SK-N-SH treated with all-trans-retinoic acid at 6 μM for 48 hours (cell line): ENCODE measurements at regions not wholly inside any gene's neighbourhood (a gene's known extent, or its start where the extent isn't known, plus 50 kb on each side); places are given as distances from the start of the nearest gene placed in this dataset.

Experiments
- ATAC-seq: fragments of 200-7000 bp; cut with Tn5 transposase; 3 replicates; pipeline ENCODE4 v1.9.1; 2020; ENCODE audit warnings: mild to moderate bottlenecking, moderate library complexity
- BACH2 ChIP-seq: fragments of 250-450 bp; sonication (Bioruptor Pico); IDR thresholded peaks from 2 replicates; pipeline ENCODE4 v1.9.0; 2021; ENCODE audit warnings: mild to moderate bottlenecking, borderline replicate concordance
- CREB5 ChIP-seq: fragments of 250-450 bp; sonication (Bioruptor Pico); IDR thresholded peaks from 2 replicates; pipeline ENCODE4 v1.5.1; 2020; ENCODE audit warnings: low read depth, mild to moderate bottlenecking, moderate library complexity
- CSDC2 ChIP-seq: fragments of 250-450 bp; sonication (Bioruptor Pico); IDR thresholded peaks from 2 replicates; pipeline ENCODE4 v1.5.0; 2020; ENCODE audit warnings: mild to moderate bottlenecking, moderate library complexity
- CSRNP3 ChIP-seq: fragments of 250-450 bp; sonication (Bioruptor Pico); IDR thresholded peaks from 2 replicates; pipeline ENCODE4 v1.5.1; 2021; ENCODE audit warnings: mild to moderate bottlenecking, moderate library complexity
- ESRRG ChIP-seq: fragments of 250-450 bp; sonication (Bioruptor Pico); IDR thresholded peaks from 2 replicates; pipeline ENCODE4 v1.6.1; 2021; ENCODE audit warnings: mild to moderate bottlenecking
- GLIS3 ChIP-seq: fragments of 250-450 bp; sonication (Bioruptor Pico); IDR thresholded peaks from 2 replicates; pipeline ENCODE4 v1.5.0; 2020; ENCODE audit warnings: mild to moderate bottlenecking, moderate library complexity
- ISL1 ChIP-seq: fragments of 250-450 bp; sonication (Bioruptor Pico); IDR thresholded peaks from 2 replicates; pipeline ENCODE4 v2.1.2; 2022; ENCODE audit warnings: mild to moderate bottlenecking, moderate library complexity
- PPARA ChIP-seq: fragments of 250-450 bp; sonication (Bioruptor Pico); IDR thresholded peaks from 2 replicates; pipeline ENCODE4 v1.5.0; 2020; ENCODE audit warnings: mild to moderate bottlenecking, borderline replicate concordance
- SNAI2 ChIP-seq: fragments of 250-450 bp; sonication (Bioruptor Pico); IDR thresholded peaks from 2 replicates; pipeline ENCODE4 v1.5.0; 2020; ENCODE audit warnings: mild to moderate bottlenecking, moderate library complexity
- TOX ChIP-seq: fragments of 250-450 bp; sonication (Bioruptor Pico); IDR thresholded peaks from 2 replicates; pipeline ENCODE4 v1.8.0; 2021; ENCODE audit warnings: mild to moderate bottlenecking, moderate library complexity, borderline replicate concordance
- TSHZ2 ChIP-seq: fragments of 250-450 bp; sonication (Bioruptor Pico); IDR thresholded peaks from 2 replicates; pipeline ENCODE4 v1.5.0; 2020; ENCODE audit warnings: mild to moderate bottlenecking, moderate library complexity
- ZC3H10 ChIP-seq: fragments of 250-450 bp; sonication (Bioruptor Pico); IDR thresholded peaks from 2 replicates; pipeline ENCODE4 v1.5.1; 2021; ENCODE audit warnings: mild to moderate bottlenecking, moderate library complexity
- ZFP3 ChIP-seq: fragments of 250-450 bp; sonication (Bioruptor Pico); IDR thresholded peaks from 2 replicates; pipeline ENCODE4 v1.5.0; 2020; ENCODE audit warnings: mild to moderate bottlenecking, moderate library complexity
- ZFP30 ChIP-seq: fragments of 450-650 bp; formaldehyde crosslinking; IDR thresholded peaks from 2 replicates; pipeline ENCODE4 v1.5.0; 2022; ENCODE audit warnings: mild to moderate bottlenecking, moderate library complexity
- ZNF565 ChIP-seq: fragments of 450-650 bp; formaldehyde crosslinking; conservative IDR thresholded peaks from 2 replicates; pipeline ENCODE4 v1.5.0; 2020; ENCODE audit warnings: low read depth, mild to moderate bottlenecking, moderate library complexity
- ZNF70 ChIP-seq: fragments of 450-650 bp; formaldehyde crosslinking; IDR thresholded peaks from 2 replicates; pipeline ENCODE4 v1.5.0; 2020; ENCODE audit warnings: mild to moderate bottlenecking, moderate library complexity
- TF ChIP-seq, protein P1 (sequence below): fragments of 250-450 bp; sonication (Bioruptor Pico); IDR thresholded peaks from 2 replicates; pipeline ENCODE4 v1.8.0; 2021; ENCODE audit warnings: low read depth, mild to moderate bottlenecking, moderate library complexity, borderline replicate concordance
- TF ChIP-seq, protein P2 (sequence below): fragments of 250-450 bp; sonication (Bioruptor Pico); IDR thresholded peaks from 2 replicates; pipeline ENCODE4 v1.8.0; 2020; ENCODE audit warnings: mild to moderate bottlenecking, moderate library complexity, borderline replicate concordance

GRCh38 chr3:194198938-194199337 lies 63.0 kb downstream of the HES1 start:
- no peak for ATAC-seq
- no peak for TF ChIP-seq ZFP30 (CRISPR knock-in tag)
- no peak for TF ChIP-seq ISL1
- TF ChIP-seq TOX (CRISPR knock-in tag): no peak
- TF ChIP-seq ZNF565 (CRISPR knock-in tag): no peak
- no peak for TF ChIP-seq BACH2 (CRISPR knock-in tag)
- TF ChIP-seq ZFP3 (CRISPR knock-in tag): no peak

GRCh38 chr3:194200422-194201081 lies 64.6 kb downstream of the HES1 start:
- ATAC-seq: no peak
- TF ChIP-seq ZNF565 (CRISPR knock-in tag) (no peak), TSHZ2 (CRISPR knock-in tag) (0 out of 2 replicates have a peak, but pooled peaks have one; percentile 53), PPARA (CRISPR knock-in tag) (no peak), ISL1 (peak; percentile 35), SNAI2 (no peak), BACH2 (CRISPR knock-in tag) (no peak), CSDC2 (no peak), ESRRG (CRISPR knock-in tag) (no peak), ZNF70 (CRISPR knock-in tag) (peak; percentile 60; the same call in 1 of the 2 replicates)

DNA sequence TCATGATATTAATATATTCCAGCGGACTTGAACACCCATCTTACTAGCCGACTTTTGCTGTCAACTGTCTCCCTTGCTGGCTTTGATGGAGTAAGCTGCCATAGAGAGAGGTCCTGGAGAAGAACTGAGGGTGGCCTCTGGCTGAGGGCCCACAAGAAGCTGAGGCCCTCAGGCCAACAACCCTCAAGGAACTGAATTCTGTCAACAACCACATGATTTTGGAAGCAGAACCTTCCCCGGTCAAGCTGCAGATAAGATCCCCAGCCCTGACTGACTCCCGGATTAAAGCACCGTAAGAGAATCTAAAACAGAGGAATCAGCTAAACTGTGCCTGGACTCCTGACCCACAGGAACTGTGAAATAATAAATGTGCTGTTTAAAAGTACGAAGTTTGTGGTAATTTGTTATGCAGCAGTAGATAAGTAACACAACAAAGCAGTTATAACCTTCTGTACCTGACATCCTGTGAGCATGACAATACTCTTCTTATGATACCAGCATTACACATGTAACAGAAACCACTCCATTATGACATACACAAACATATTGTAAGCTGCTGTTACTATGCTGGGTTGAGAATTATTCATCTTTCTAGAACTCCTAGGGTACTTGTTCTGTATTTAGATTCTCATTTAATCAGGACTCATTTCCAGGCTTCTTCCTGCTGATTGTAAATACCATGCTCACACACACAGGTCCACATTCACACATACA lies 66.2 kb downstream of the HES1 start:
- TF ChIP-seq ESRRG (CRISPR knock-in tag): no peak
- no peak for TF ChIP-seq ZFP30 (CRISPR knock-in tag)
- TF ChIP-seq, protein P1, sequence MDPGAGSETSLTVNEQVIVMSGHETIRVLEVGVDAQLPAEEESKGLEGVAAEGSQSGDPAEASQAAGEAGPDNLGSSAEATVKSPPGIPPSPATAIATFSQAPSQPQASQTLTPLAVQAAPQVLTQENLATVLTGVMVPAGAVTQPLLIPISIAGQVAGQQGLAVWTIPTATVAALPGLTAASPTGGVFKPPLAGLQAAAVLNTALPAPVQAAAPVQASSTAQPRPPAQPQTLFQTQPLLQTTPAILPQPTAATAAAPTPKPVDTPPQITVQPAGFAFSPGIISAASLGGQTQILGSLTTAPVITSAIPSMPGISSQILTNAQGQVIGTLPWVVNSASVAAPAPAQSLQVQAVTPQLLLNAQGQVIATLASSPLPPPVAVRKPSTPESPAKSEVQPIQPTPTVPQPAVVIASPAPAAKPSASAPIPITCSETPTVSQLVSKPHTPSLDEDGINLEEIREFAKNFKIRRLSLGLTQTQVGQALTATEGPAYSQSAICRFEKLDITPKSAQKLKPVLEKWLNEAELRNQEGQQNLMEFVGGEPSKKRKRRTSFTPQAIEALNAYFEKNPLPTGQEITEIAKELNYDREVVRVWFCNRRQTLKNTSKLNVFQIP (CRISPR knock-in tag): no peak
- TF ChIP-seq CREB5 (CRISPR knock-in tag): no peak
- TF ChIP-seq, protein P2, sequence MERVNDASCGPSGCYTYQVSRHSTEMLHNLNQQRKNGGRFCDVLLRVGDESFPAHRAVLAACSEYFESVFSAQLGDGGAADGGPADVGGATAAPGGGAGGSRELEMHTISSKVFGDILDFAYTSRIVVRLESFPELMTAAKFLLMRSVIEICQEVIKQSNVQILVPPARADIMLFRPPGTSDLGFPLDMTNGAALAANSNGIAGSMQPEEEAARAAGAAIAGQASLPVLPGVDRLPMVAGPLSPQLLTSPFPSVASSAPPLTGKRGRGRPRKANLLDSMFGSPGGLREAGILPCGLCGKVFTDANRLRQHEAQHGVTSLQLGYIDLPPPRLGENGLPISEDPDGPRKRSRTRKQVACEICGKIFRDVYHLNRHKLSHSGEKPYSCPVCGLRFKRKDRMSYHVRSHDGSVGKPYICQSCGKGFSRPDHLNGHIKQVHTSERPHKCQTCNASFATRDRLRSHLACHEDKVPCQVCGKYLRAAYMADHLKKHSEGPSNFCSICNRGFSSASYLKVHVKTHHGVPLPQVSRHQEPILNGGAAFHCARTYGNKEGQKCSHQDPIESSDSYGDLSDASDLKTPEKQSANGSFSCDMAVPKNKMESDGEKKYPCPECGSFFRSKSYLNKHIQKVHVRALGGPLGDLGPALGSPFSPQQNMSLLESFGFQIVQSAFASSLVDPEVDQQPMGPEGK (CRISPR knock-in tag): no peak
- no peak for TF ChIP-seq TSHZ2 (CRISPR knock-in tag)
- TF ChIP-seq ZC3H10 (CRISPR knock-in tag): no peak
- no peak for TF ChIP-seq ZFP3 (CRISPR knock-in tag)
- no peak for TF ChIP-seq SNAI2
- no peak for TF ChIP-seq BACH2 (CRISPR knock-in tag)
- no peak for TF ChIP-seq ZNF70 (CRISPR knock-in tag)
- no peak for TF ChIP-seq GLIS3
- no peak for TF ChIP-seq CSRNP3 (CRISPR knock-in tag)
- ATAC-seq: no peak
